ENCODE measurements at regions not wholly inside any gene's neighbourhood (a gene's known extent, or its start where the extent isn't known, plus 50 kb on each side); places are given as distances from the start of the nearest gene placed in this dataset.
A peak's percentile ranks its signal among the peaks of the same experiment; 100 is the strongest.

DNA sequence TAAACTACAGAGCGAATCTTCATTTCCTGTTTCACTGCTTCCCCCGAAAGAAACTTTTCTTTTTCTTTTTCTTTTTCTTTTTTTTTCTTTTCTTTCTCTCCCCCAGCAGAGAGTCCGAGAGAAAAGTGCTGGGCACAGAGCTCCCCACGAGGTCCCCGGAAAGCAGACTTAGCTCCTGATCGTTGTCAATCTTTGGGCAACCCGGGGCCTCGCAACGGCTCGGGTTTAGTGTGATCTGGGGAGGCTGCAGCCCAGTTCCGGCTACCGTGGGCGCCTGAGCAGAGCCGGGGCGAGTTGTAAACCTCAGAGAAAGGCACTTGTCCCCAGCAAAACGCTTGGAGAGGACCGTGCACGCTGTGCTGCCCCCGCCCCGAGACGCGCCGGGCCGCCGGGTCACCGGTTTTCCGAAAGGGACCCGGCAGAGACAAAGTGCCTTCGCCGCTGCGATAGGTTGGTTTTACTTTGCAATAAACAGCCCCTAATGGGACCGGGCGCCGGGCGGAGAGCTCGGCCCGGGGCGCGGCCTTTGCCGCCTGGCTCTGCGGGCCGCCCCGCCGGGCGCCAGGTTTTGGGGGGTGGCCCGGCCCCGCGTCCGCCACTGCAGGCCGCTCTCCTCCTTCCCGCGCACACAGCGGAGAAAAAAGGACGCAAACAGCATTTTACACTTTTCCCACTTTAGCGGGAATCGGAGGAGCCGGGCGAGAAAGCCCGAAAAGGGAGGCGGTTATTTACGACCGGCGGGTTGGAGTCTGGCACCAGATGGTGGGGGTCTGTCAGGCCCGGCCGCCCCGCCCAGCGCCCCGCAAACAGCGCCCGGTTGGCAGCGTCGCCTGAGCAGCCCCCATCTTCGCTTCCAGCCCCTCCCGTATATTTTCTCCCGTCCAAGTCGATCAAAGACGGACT is 136.0 kb downstream of the INSIG2 start:
- DNase-seq = no peak

GRCh38 chr2:118223511-118223991 is 135.3 kb downstream of the INSIG2 start:
- no peak for DNase-seq

DNA sequence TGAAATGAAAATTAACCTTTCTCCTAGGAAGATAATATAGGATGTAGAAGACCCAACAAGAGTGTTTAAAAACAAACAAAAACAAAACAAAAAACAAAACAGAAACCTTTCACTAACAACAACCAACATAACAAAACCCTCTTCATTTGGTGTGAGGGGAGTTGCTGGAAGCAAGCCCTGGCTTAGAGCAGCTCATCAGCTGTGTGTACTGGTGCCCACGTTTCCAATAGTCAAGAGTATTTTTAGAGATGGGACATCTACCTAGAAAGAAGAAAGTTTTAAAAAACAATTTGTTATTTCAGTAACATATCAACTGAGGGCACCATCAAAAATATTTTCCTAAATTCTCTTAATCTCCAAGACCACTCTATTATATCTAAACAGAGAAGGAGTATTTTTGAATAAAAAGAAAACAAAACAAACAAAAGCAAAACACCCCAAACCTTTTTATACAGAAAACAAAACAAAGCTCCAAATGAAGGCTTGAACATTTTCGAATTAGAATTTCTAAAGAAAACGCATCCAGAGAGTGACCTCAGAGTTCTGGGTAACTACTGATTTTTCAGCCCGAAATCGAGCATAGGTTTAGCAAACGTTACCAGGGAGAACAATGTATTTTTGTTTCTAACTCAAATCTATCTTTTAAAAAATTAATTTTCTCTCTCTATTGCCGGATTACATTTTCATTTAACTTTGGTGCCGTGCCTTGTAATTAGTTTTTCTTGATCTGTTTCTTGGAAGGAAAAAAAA is 134.6 kb downstream of the INSIG2 start:
- DNase-seq = peak in 1 of 2 experiments; percentile 7

GRCh38 chr2:118222273-118222594 is 134.0 kb downstream of the INSIG2 start:
- DNase-seq = no peak

GRCh38 chr2:118221536-118222272 is 133.4 kb downstream of the INSIG2 start:
- peak; percentile 20 to 82 for DNase-seq

DNA sequence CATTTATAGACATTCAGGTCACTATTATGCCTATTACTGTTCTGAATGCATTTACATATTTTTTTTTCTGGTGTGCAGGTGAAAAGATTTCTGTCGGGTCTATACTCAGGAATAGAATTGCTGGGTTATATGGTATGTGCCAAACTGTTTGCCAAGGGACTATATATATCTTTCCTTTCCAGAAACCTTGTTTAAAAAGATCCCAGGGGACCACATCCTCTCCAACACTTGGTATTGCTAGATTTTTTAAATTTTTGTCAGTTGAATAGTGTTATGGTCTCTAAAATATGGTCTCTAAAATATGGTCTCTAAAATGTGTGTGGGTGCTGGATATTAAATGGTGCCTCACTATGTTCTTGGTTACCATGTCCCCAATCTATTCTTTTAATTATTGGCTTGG is 131.3 kb downstream of the INSIG2 start:
- DNase-seq = no peak

GRCh38 chr2:118216224-118216623 is 128.0 kb downstream of the INSIG2 start:
- DNase-seq = no peak

DNA sequence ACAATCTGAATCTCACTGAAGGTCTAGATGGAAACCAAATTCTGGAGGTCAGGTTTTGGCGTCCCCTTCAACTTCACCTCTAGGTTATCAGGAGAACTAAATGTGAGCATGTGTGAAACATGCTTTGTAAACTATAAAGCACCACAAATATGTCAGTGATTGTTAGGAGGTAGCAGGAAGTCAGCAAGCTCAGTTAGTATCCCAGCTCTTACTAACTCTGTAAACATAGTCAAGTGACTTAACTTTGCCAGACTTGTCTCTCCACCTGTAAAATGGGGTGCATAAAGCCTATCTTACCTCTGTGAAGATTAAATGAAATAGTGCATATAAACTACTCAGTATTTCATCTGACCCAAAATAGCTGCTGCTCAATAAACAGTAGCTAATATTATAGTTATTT is 121.5 kb downstream of the INSIG2 start:
- DNase-seq = no peak

- DNase-seq = no peak
Observed at GRCh38 chr2:118207889-118208288, 119.6 kb downstream of the INSIG2 start.

GRCh38 chr2:118202707-118203303 is 114.5 kb downstream of the INSIG2 start:
- DNase-seq = peak; percentile 33 to 65

GRCh38 chr2:118198268-118198667 is 110.0 kb downstream of the INSIG2 start:
- DNase-seq = no peak

- peak in 1 of 2 experiments; percentile 14 for DNase-seq
Observed at GRCh38 chr2:118197011-118197675, 108.9 kb downstream of the INSIG2 start.

DNA sequence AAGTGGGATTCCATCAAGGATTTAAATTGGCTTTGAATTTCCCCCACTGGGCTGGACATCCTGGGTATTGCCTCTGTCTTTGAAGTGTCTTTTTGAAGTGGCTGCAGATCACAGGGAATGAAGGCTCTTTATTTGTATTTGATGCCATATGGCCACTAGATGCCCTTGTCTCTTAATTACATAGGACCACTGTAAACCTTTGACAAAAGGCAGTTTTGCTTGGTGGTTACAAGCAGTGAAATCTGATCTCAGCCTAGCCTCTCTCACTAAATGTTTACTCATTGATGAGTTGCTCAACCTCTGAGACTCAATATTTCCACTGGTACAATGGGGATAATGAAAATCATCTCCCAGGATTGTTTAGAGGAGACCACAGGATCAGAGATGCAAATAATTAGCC is 102.2 kb downstream of the INSIG2 start:
- no peak for DNase-seq

GRCh38 chr2:118186858-118187254 is 98.6 kb downstream of the INSIG2 start:
- no peak for DNase-seq

DNA sequence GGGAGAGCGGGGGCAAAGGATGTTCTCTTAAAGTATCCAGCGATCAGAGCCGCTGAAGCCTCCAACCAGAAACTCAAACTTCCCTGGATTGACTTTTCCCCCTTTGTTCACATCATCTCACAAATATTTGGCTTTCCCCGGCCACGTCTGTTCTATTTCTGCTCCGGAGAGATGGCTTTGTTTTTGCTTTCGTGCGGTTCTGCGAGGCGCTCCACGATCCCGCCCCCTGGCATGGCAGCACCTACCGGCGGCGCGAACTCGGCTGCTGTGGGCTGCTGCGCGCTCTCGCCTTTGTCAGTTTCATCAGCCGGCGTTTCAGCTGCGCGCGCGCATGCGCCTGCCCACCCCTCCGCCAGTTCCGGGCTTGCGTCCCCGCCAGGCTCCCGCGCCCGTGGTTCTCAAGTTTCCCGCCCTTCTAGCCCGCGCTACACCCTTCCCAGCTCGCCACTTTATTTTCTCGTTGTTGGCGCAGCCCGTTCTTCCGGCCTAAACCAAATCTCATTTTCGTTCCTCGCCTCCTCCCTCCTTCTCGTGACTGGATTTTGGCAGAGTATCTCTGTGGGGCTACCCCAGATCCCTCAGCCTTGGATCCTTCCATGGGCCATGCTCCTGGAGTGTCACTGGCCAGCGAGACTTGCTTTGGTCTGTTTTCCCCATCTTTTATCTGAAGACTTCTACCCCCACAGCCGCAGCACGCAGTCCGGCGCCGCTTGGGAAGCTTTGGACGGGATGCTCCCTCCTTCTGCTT is 98.0 kb downstream of the INSIG2 start:
- DNase-seq = peak; percentile 86 to 93

DNA sequence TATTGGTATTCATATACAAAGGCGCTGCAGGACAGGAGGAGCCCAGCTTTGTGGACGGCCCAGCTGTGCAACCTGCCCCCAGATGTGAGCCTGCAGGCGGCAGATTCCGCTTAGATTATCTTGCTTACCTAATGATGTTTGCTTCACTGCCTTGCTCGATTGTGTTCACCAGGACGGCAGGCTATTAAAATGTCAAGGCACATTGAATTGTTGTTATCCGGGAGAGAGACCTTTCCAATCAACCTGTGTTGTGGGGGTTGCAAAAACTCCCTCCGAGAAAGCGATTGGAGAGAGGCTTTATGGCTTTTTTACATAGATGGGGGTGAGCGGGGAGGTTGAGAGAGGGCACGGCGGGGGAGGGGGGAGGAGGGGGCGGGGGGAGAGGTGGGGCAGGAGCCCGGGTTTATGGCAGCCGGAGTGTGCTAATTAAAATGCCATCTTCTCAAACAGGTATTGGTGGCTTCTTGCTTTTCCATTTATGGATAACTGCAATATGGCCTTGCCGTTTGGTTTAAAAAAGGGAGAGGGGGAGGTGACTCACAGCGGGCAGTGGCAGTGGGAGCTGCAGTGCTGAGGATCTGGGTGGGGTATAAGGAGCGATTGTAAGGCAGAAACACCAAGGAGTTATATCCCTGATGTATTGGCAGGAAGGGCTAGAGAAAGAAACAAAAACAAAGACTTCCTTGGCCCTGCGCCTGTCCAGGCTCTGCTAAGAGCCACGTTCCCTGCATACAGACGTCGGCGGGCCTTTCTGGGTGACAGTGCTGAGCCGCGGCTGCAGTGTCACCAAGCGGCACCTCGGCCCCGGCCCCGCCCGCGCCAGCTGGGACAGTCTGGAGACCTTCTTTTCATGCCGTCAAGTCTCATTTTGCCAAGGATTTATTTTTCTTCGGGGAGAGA is 97.2 kb downstream of the INSIG2 start:
- DNase-seq = peak in 1 of 2 experiments; percentile 38

- no peak for DNase-seq
Observed at GRCh38 chr2:118183381-118183780, 95.1 kb downstream of the INSIG2 start.

GRCh38 chr2:118179445-118179844 is 91.2 kb downstream of the INSIG2 start:
- DNase-seq = no peak

DNA sequence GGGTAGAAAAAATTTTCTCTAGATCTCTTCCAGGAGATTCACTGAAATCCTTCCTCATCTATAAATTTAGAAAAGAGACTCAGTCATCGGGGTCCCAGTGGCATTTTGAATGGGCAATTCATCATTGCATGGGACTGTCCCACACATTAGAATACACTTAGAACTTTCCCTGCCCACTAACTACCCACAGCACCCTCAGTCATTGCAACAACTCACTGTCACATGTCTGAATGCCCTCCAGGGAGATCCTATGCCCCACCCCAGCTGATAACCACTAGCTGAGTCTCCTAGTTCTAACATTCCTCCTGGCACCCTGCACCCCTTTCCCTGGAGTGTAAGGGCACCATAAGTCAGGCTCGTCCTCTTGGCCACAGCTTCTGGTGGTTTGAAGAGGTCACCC is 89.6 kb downstream of the INSIG2 start:
- DNase-seq = no peak

DNA sequence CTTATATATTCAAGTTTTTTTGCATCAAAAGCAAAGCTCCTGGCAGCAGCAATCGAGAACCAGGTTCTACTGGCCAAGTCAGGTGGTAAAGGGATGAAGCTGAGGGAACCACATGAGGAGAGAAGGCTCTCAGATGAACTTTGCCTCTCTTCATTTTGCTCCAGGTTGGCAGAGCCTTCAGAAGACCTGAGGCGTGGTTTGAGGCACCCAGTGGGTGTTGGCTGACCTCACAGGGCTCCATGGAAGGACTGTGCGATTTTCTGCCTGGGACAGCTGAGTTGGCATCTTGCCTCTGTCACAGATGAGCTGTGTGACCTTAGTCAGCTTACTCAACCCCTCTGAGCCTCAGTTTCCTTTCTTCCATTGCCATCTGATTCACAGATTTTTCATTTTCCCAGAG is 89.0 kb downstream of the INSIG2 start:
- no peak for DNase-seq

Measured in NCI-H446 (cell line).